ENCODE measurements at regions not wholly inside any gene's neighbourhood (a gene's known extent, or its start where the extent isn't known, plus 50 kb on each side); places are given as distances from the start of the nearest gene placed in this dataset.

- TF ChIP-seq CTCF (IDR thresholded peaks at IDR 0.05; ENCODE audit: insufficient read depth, low read length) = no peak
- DNase-seq (ENCODE audit: low read depth) = no peak
- H3K4me3 ChIP-seq (ENCODE audit: low read depth, low read length) = no peak overlapping the region
Measured at GRCh38 chr13:34647379-34648150, 294.5 kb upstream of the NBEA start.

GRCh38 chr13:34654203-34654602 lies 287.9 kb upstream of the NBEA start:
- H3K4me3 ChIP-seq (ENCODE audit: low read depth, low read length) = no peak overlapping the region
- TF ChIP-seq CTCF (IDR thresholded peaks at IDR 0.05; ENCODE audit: insufficient read depth, low read length) = no peak
- DNase-seq (ENCODE audit: low read depth) = no peak

- no peak for TF ChIP-seq CTCF (IDR thresholded peaks at IDR 0.05; ENCODE audit: insufficient read depth, low read length)
- no peak for DNase-seq (ENCODE audit: low read depth)
- no peak overlapping the region for H3K4me3 ChIP-seq (ENCODE audit: low read depth, low read length)
Measured at GRCh38 chr13:34654647-34655046, 287.4 kb upstream of the NBEA start.

- H3K4me3 ChIP-seq (ENCODE audit: low read depth, low read length) = no peak overlapping the region
- TF ChIP-seq CTCF (IDR thresholded peaks at IDR 0.05; ENCODE audit: insufficient read depth, low read length) = no peak
- DNase-seq (ENCODE audit: low read depth) = no peak
Measured at GRCh38 chr13:34655554-34655953, 286.5 kb upstream of the NBEA start.

GRCh38 chr13:34657716-34658115 lies 284.4 kb upstream of the NBEA start:
- DNase-seq (ENCODE audit: low read depth) = no peak
- no peak for TF ChIP-seq CTCF (IDR thresholded peaks at IDR 0.05; ENCODE audit: insufficient read depth, low read length)
- no peak overlapping the region for H3K4me3 ChIP-seq (ENCODE audit: low read depth, low read length)

GRCh38 chr13:34667286-34668218 lies 274.5 kb upstream of the NBEA start:
- no peak for TF ChIP-seq CTCF (IDR thresholded peaks at IDR 0.05; ENCODE audit: insufficient read depth, low read length)
- no peak for DNase-seq (ENCODE audit: low read depth)

More at GRCh38 chr13:34667286-34668218, 274.5 kb upstream of the NBEA start:
- no peak overlapping the region for H3K4me3 ChIP-seq (ENCODE audit: low read depth, low read length)
